ENCODE measurements at regions not wholly inside any gene's neighbourhood (a gene's known extent, or its start where the extent isn't known, plus 50 kb on each side); places are given as distances from the start of the nearest gene placed in this dataset.

DNA sequence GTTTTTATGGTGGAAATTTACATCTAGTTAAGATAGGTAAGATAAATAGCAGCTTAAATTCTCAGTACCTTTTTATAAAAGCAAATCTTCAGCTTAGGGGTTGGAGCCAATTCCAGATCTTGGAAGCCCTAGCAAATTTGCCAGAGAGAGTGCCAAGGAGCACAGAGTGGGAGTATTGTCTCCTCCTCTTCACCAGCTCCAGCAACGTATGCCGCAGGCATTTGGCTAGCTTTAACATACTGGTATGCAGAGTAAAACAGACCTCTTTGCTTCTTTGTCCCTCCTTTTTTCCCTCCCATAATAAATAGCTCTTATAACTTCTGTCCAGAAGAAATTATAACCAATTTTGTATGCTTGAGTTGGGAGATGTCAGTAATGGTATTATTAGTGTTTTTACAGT lies 140.4 kb downstream of the DIPK2A start:
- Histone ChIP-seq H3K4me3 (ENCODE audit: low read depth, low read length, poor library complexity, severe bottlenecking) (no peak overlapping the region), H3F3A (ENCODE audit: insufficient read depth, low read length) (no peaks in the 10 kb centered on the region), H2AFZ (ENCODE audit: low read length) (no peak overlapping the region), H3K27ac (ENCODE audit: low read depth, low read length, poor library complexity, severe bottlenecking) (no peak overlapping the region), H3K4me2 (ENCODE audit: low read length) (no peak overlapping the region), H3K9me3 (ENCODE audit: low read length) (no peaks in the 10 kb centered on the region), H3K79me2 (ENCODE audit: insufficient read depth, low read length) (no peaks in the 10 kb centered on the region), H4K20me1 (ENCODE audit: insufficient read depth, low read length) (no peaks in the 10 kb centered on the region), H3K9ac (ENCODE audit: low read length) (no peak overlapping the region), H3K36me3 (ENCODE audit: insufficient read depth, low read length) (no peaks in the 10 kb centered on the region), H3K4me1 (ENCODE audit: insufficient read depth, low read length, severe bottlenecking) (no peaks in the 10 kb centered on the region), H3K9me2 (ENCODE audit: low read depth, low read length) (no peaks in the 10 kb centered on the region), H3K27me3 (ENCODE audit: insufficient read depth, low read length) (no peaks in the 10 kb centered on the region)
- TF ChIP-seq, protein P1, sequence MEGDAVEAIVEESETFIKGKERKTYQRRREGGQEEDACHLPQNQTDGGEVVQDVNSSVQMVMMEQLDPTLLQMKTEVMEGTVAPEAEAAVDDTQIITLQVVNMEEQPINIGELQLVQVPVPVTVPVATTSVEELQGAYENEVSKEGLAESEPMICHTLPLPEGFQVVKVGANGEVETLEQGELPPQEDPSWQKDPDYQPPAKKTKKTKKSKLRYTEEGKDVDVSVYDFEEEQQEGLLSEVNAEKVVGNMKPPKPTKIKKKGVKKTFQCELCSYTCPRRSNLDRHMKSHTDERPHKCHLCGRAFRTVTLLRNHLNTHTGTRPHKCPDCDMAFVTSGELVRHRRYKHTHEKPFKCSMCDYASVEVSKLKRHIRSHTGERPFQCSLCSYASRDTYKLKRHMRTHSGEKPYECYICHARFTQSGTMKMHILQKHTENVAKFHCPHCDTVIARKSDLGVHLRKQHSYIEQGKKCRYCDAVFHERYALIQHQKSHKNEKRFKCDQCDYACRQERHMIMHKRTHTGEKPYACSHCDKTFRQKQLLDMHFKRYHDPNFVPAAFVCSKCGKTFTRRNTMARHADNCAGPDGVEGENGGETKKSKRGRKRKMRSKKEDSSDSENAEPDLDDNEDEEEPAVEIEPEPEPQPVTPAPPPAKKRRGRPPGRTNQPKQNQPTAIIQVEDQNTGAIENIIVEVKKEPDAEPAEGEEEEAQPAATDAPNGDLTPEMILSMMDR (IDR thresholded peaks at IDR 0.05; ENCODE audit: low read length) = no peak
- TF ChIP-seq EZH2 (IDR thresholded peaks at IDR 0.05; ENCODE audit: borderline replicate concordance, low read length) = no peak

GRCh38 chr3:144112437-144112836 lies 140.8 kb downstream of the DIPK2A start:
- Histone ChIP-seq H3K9me3 (ENCODE audit: low read length) (no peaks in the 10 kb centered on the region), H3K79me2 (ENCODE audit: insufficient read depth, low read length) (no peaks in the 10 kb centered on the region), H4K20me1 (ENCODE audit: insufficient read depth, low read length) (no peaks in the 10 kb centered on the region), H3K27ac (ENCODE audit: low read depth, low read length, poor library complexity, severe bottlenecking) (no peak overlapping the region), H3K4me1 (ENCODE audit: insufficient read depth, low read length, severe bottlenecking) (no peaks in the 10 kb centered on the region), H2AFZ (ENCODE audit: low read length) (no peak overlapping the region), H3K36me3 (ENCODE audit: insufficient read depth, low read length) (no peaks in the 10 kb centered on the region), H3K9me2 (ENCODE audit: low read depth, low read length) (no peaks in the 10 kb centered on the region), H3K4me2 (ENCODE audit: low read length) (no peak overlapping the region), H3K9ac (ENCODE audit: low read length) (no peak overlapping the region), H3K27me3 (ENCODE audit: insufficient read depth, low read length) (no peaks in the 10 kb centered on the region), H3F3A (ENCODE audit: insufficient read depth, low read length) (no peaks in the 10 kb centered on the region), H3K4me3 (ENCODE audit: low read depth, low read length, poor library complexity, severe bottlenecking) (no peak overlapping the region)
- TF ChIP-seq EZH2 (IDR thresholded peaks at IDR 0.05; ENCODE audit: borderline replicate concordance, low read length) = no peak
- TF ChIP-seq, protein P1 (IDR thresholded peaks at IDR 0.05; ENCODE audit: low read length) = no peak

DNA sequence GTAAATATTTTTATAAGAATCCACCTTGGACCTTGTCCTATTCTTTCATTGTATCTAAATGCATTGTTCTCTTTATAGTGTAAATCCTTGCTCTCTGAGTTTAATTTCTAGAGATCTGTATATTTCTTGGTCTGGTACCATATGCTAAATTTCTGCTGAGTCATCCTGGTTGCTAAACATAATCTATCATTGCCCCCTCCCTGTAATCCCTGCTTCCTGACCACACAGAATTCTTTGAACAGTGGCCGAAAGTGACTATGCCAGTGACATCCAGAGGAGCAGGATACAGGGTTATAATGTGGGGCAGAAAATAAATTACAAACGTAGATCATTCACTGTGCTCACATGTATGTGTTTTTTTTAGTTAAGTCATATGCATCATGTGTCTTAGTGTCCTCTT lies 143.1 kb downstream of the DIPK2A start:
- Histone ChIP-seq H3K4me3 (ENCODE audit: low read depth, low read length, poor library complexity, severe bottlenecking) (no peak overlapping the region), H2AFZ (ENCODE audit: low read length) (no peak overlapping the region), H3K4me1 (ENCODE audit: insufficient read depth, low read length, severe bottlenecking) (no peaks in the 10 kb centered on the region), H3F3A (ENCODE audit: insufficient read depth, low read length) (no peaks in the 10 kb centered on the region), H3K79me2 (ENCODE audit: insufficient read depth, low read length) (no peaks in the 10 kb centered on the region), H4K20me1 (ENCODE audit: insufficient read depth, low read length) (no peaks in the 10 kb centered on the region), H3K27ac (ENCODE audit: low read depth, low read length, poor library complexity, severe bottlenecking) (no peak overlapping the region), H3K27me3 (ENCODE audit: insufficient read depth, low read length) (no peaks in the 10 kb centered on the region), H3K9me2 (ENCODE audit: low read depth, low read length) (no peaks in the 10 kb centered on the region), H3K9me3 (ENCODE audit: low read length) (no peaks in the 10 kb centered on the region), H3K9ac (ENCODE audit: low read length) (no peak overlapping the region), H3K4me2 (ENCODE audit: low read length) (no peak overlapping the region), H3K36me3 (ENCODE audit: insufficient read depth, low read length) (no peaks in the 10 kb centered on the region)
- TF ChIP-seq, protein P1 (IDR thresholded peaks at IDR 0.05; ENCODE audit: low read length) = no peak
- TF ChIP-seq EZH2 (IDR thresholded peaks at IDR 0.05; ENCODE audit: borderline replicate concordance, low read length) = no peak
